HG03097 (cell line): ENCODE measurements at regions not wholly inside any gene's neighbourhood (a gene's known extent, or its start where the extent isn't known, plus 50 kb on each side); places are given as distances from the start of the nearest gene placed in this dataset.
"Not testable (repeated sequence)": the region's sequence is repeated elsewhere in the genome, so short reads cannot be mapped to it uniquely, and the experiment has no call there.

ENCODE experiments used
- ATAC-seq: cut with Tn5 transposase; IDR thresholded peaks from one replicate; pipeline ENCODE4 v1.9.1; 2021; ENCODE audit not compliant: unreplicated experiment, low FRiP score

- no peak for ATAC-seq
These were observed 343.2 kb upstream of the ONECUT1 start for GRCh38 chr15:53133255-53133850.

DNA sequence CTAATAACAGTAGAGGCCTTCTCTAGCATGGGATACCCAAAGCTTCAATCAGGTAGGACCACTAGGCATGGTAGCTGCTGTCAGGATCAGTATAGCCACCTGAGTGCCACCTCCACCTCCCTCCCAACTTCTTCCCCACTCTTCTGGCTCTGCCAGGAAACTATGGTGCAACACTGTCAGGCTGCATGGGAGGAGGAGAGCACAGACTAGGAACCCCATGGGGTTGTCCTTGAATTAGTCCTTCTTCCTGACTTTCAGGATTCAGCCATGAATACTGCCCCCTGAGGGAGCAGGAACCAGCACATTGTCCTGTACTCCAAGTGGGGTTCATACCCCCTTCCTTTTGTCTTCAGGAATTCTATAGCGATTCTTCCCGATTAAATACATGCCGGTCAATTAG, 340.8 kb upstream of the ONECUT1 start:
- no peak for ATAC-seq

DNA sequence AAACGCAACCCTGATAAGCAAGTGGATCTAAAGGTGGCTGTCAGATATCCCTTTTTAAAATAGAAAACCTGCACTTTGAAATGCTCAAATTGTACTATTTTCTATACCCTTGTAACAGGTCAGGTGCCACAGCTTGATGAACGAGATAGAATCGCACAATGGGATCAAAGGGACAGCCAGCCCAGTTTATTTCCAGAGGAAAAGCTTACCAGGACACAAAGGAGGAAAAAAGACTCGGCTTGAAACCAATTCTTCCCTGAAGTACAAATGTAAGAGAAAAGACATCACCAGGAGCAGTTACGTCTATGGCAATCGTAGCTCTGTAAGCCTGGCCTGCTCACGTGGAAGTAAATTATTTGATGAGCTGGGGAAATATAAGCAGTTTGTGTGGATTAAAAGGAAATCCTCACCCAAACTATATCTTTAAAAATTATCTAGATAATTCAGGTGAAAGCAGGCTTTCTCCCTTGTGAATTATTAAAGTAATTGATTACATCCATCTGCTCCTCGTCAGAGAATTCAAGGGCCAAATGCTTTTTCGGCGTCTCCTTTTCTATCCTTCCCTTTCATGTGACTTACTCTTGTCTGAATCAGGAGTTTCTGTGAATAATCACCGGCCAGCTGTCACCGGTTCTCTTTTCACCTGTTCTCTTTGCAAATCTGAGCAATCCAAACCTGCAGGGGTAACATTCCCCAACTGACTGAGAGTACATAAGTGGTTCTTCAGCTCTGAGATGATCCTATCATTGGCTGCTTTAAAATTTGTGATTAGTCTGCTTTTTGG, 339.2 kb upstream of the ONECUT1 start:
- ATAC-seq = no peak

DNA sequence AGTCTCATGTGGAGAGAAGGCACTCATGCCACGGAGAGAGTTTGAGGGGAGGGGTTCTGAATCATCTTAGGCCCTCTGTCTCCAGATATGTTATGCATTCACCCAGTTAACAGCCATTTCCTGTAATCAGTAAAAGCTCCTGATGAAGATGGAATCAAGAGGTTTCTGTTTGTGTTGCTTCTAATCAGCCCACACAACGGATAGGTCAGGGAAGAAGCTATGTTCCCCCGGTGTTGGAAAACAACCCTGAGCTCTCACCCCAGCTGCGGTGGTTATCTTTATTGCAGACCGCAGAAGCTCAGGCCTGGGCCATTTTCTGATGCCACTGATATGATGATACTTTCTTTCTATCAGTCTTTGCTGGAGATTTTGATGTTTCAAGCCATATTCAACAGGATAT, 338.5 kb upstream of the ONECUT1 start:
- ATAC-seq = no peak

GRCh38 chr15:53126144-53126543, 336.0 kb upstream of the ONECUT1 start:
- ATAC-seq = no peak

- ATAC-seq = no peak
These were observed 332.7 kb upstream of the ONECUT1 start for GRCh38 chr15:53122818-53123217.

GRCh38 chr15:53116915-53117314, 326.8 kb upstream of the ONECUT1 start:
- ATAC-seq = not testable (repeated sequence)

DNA sequence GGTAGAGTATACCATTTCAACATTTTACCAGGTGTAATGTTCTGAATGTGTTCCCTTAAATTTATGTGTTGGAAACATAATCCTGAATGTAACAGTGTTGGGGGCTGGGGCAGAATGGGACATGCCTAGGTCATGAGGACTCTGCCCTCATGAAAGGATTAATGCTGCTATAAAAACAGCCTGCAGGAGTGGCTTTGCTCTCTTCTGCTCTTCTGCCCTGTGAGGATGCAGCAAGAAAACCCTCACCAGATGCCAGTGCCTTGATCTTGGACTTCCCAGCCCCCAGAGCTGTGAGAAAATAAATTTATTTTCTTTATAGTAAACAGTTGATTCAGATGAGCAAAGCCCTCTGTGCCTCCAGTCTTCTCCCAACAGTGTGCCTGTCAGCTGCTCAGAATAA, 326.0 kb upstream of the ONECUT1 start:
- ATAC-seq = no peak

DNA sequence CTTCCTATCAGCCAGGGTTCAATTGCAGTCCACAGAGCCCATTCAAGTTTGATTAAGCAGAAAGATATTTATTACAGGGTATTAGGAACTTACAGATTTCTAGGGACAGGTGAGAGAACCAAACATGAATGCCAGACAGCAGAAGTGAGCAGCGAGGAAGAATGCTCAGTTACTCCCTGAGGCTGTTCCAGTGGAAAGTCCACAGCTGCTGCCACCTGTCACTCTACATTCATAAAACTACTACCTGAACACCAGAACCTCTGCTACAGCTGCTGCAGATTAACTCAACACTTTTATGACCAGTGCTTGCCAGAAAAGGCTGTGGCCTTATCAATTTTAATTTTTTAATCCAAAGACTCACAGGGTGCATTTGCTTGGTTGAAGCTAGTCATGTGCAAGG, 325.4 kb upstream of the ONECUT1 start:
- no peak for ATAC-seq

- no peak for ATAC-seq
These were observed 324.8 kb upstream of the ONECUT1 start for GRCh38 chr15:53114960-53115359.

DNA sequence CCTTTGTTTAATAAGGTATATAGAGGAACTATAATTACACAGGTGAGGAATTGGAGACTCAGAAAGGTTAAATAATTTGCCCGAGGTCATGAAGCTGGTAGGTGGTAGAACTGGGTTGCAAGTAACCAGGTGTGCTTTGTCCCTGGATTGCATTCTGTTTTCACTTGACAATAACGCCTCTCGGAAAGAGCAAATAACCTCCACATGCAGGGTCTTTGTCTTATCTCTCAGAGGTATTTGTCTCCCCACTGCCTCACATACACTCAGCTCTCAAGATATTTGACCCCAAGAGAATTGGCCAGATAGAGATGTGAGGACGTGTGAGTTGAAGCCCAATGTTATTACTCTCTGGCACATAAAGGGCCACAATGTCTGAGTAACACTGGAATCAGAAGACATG, 320.9 kb upstream of the ONECUT1 start:
- ATAC-seq = no peak

GRCh38 chr15:53108319-53108718, 318.2 kb upstream of the ONECUT1 start:
- ATAC-seq = no peak

GRCh38 chr15:53107855-53108254, 317.7 kb upstream of the ONECUT1 start:
- ATAC-seq = no peak

DNA sequence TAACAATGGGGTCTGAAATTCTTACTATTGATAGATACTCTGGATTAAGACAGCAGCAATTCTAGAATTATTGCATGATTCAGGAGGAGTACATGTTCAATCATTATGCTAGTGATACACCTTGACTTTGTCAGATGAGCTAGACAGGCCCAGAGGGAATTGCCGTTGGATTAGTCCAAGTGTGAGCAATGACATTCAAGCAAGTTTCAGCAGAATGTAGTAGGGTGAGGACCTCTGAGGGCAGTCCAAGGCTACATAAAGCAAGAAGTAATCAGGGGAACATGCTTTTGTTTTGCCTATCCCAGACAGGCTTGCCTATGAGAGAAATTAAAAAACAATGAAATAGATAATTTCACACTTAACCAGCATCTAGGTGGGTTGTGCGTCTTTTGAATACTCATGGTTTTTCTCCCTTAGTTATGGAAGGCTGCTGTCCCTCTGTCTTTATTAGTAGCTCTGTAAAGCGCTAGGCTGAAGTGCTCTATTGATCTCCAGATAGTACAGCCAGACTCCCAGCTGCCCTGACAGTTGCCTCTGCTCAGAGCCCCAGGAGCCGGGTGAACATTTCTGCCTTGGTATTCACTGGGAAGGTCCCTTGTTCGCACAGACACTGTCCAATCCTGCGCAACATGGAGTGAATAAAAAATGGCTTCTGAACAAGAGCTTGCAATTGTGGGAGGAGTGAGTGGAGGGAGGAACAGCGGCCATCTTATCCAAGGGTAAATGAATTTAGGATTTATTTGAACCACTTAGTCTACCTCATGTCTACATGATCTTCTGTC, 316.6 kb upstream of the ONECUT1 start:
- no peak for ATAC-seq

DNA sequence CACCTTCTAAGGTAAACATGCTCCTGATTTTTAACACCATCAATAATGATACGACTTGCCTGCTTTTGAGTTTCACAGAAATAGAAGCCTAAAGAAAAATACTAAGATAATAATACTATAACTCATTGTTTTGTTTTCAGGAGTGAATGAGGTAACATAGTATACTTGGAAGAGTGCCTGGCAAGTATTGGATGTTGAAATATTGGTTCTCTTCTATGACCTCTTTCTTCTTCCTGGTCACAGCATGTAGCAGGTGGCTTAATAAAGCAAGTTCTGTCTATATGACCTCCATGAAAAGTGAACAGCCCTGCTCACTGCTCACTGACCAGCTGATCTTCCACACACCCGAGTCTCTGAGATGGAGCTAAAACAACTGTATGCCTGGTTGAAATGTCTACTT, 312.3 kb upstream of the ONECUT1 start:
- no peak for ATAC-seq

DNA sequence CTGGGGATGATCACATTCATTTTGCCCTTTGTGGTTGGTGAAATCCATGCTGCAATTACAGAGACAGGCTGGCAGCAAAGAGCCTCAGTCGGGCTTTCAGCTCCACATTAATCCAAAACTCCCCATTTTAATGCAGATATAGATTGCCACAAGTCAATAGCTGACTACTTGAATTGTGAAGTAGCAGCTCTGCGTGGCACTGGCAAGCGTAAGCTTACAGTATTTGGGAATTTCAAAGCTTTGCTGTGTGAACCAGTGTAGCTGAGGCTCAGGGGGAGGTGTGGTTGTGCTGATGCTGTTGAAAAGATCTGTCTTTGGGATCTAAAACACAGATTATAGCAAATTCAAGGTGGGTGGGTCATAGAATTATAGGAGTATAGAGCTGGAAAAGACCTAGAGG, 290.3 kb upstream of the ONECUT1 start:
- no peak for ATAC-seq

- no peak for ATAC-seq
These were observed 284.1 kb upstream of the ONECUT1 start for GRCh38 chr15:53074221-53074620.

- ATAC-seq = no peak
These were observed 281.9 kb upstream of the ONECUT1 start for GRCh38 chr15:53072077-53072476.

DNA sequence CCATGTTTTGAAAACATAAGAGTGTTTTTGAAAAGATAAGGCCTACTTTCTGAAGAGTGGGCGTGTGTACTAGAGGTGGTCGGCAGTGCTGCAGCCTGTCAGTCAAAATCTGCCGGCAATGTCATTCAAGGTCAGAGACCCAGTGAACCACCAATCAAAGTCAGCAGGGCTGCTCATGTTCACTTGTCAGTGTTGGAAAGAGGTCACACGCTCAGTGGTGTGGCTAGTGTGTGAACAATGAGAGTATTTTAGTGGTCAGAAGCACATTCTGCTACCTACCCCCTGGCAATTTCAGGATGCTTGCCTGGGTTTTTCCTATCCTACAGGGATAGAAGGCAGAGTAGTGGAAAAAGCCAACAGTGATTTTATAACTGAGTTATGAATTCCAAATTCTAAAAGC, 278.5 kb upstream of the ONECUT1 start:
- no peak for ATAC-seq

GRCh38 chr15:53059273-53060043, 269.3 kb upstream of the ONECUT1 start:
- ATAC-seq = no peak
